ENCODE measurements at regions not wholly inside any gene's neighbourhood (a gene's known extent, or its start where the extent isn't known, plus 50 kb on each side); places are given as distances from the start of the nearest gene placed in this dataset.

- no peak for TF ChIP-seq POLR2A (IDR thresholded peaks at IDR 0.05; ENCODE audit: low read length)
- TF ChIP-seq GATA1 (IDR thresholded peaks at IDR 0.05; ENCODE audit: low read depth, low read length) = no peak
These were observed 161.4 kb upstream of the ZRANB2 start for GRCh38 chr1:71242239-71242638.
